Activated CD4-positive, alpha-beta T cell treated with anti-CD3 and anti-CD28 coated beads, Interleukin-2, Interleukin-4, amounts not matched to agents 100 ng/mL and 50 ng/mL, durations not matched to agents 16 hours and 8 hours (primary cell): ENCODE measurements at regions not wholly inside any gene's neighbourhood (a gene's known extent, or its start where the extent isn't known, plus 50 kb on each side); places are given as distances from the start of the nearest gene placed in this dataset.

ENCODE experiments used
- DNase-seq: peaks from one replicate; pipeline ENCODE4 v3.0.0-alpha.2; 2020; ENCODE audit warnings: low spot score

DNA sequence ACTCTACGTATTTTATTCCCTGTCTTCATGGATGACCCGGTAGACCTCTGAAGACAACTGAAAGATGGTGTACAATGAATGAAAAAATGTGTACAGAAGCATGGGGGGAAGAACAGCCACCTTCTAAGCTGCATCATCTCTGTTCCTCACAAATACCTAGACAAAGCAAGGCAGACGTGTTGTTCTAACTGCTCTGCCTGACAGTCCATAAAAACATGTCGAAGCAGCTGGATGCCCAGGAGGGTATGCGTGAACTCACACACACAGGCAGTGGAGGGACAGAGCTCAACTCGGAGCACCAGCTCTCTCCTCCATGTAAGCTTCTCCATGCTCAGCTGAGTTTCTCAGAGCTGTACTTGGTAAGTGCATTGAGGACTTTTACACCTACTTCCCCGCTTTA is 327.4 kb downstream of the CTTN start:
- DNase-seq, result no peak

DNA sequence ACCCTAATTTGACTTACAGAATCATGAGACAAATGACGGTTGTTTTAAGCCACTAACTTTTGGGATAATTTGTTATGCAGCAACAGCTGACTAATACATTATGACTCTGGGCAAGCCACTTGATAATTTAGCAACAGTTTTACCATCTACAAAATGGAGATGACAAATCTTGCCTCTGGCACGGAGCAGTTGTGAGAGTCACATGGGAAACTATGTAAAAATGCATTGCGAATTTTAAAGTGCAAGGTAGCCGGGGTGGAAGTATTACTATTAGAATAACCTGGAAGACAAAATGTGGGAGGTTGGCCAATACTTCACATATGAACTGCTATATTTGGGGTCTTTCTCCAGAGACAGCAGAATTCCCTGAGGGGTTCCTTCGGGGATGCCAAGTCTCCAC is 328.7 kb downstream of the CTTN start:
- DNase-seq, result no peak

DNA sequence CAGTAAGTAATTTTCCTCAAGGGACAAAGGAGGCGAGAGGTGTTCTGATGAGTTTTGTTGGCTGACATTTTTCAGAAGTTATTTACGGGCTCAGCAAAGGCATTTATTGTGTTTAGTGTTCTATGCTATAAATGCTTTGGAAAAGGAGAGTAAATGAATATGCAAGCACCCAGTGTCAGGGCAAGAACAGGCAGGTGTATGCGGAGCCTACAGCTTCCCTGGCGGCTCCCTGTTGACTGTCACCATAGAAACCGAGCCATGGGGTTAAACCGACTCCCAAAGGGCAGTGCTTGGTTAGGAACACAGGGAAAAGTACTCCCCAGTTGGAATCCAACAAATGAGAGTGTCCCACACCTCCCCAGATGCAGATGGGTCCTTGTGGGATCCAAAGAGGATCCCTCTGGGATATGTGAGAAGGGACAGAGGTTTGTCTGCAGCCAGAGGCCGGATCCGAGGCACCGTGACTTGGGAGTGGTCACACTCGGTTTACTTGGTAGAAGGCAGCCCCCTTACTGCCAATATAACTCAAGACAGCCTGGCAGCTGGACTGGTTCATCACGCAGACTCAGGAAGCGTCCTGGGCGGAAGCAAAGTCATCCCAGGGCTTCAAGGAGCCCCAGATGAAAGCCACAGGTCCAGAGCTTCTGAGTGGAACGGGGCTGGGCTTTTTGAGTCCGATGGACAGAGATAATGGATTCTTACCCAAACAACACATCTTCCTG is 329.7 kb downstream of the CTTN start:
- DNase-seq, result no peak

DNA sequence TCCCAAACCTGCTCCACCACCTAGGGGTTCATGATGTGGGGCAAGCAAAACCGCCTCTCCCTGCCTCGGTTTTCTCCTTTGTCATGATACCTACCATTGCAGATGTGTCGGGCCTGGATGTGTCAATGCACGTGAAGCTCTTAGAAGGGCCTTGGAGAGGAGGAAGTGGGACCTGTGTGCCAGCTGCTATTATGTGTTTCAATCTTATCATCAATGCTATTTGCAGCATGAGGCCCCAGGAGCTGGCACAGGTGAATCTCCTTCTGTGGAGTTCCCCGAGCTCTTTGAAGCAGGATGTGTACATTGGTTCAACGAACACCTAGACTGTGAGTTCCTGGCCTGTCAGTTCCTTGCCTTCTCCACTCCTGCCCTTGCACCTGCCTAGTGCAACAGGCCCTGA is 331.6 kb downstream of the CTTN start:
- DNase-seq, result no peak

DNA sequence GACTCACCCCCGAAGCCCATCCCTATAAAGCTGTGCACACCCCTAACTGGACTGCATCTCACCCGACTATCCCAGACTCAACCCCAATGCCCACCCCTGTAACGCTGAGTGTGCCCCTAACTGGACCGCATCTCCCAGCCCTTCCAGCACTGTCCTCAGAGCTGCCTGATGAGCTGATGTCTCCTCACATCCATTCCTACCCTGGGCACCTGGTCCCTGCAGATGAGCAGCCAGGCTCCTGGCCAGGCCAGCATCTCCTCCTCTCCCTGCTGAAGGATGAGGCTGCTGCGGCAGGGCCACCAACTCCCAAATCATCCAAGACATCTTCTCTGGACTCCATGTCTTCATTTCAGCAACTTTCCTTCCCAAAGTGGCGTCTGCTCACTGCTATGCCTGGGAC is 332.1 kb downstream of the CTTN start:
- DNase-seq, result no peak

DNA sequence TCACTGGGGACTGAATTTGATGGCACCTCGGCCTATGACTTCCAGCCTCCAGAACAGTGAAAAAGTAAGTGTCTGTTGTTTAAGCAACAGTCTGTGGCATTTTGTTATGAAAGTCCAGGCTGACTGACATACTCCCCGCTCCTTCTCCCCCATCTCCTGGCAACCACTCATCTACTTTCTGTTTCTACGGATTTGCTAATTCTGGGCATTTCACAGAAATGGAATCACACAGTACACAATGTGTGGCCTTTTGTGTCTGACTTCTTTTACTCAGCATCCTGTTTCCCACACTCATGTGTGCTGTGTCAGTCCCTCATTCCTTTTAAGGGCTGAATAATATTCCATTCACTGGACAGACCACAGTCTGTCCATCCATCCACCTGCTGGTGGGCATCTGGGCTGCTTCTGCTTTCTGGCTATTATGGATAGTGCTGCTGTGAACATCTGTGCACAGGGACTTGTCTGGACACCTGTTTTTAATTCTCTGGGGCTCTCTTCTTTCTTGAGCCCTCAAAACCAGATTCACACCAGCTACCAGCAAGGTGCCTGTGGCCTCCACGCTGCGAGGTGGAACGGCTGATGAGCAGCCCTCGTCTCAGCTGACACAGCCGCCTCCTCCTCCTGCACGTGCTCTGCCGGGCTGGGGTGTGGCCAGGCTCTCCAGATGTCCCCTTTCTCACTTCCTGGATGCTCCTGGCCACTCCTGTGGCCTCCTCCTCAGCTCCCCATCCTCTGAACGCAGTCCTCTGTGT is 333.1 kb downstream of the CTTN start:
- no peak for DNase-seq

DNA sequence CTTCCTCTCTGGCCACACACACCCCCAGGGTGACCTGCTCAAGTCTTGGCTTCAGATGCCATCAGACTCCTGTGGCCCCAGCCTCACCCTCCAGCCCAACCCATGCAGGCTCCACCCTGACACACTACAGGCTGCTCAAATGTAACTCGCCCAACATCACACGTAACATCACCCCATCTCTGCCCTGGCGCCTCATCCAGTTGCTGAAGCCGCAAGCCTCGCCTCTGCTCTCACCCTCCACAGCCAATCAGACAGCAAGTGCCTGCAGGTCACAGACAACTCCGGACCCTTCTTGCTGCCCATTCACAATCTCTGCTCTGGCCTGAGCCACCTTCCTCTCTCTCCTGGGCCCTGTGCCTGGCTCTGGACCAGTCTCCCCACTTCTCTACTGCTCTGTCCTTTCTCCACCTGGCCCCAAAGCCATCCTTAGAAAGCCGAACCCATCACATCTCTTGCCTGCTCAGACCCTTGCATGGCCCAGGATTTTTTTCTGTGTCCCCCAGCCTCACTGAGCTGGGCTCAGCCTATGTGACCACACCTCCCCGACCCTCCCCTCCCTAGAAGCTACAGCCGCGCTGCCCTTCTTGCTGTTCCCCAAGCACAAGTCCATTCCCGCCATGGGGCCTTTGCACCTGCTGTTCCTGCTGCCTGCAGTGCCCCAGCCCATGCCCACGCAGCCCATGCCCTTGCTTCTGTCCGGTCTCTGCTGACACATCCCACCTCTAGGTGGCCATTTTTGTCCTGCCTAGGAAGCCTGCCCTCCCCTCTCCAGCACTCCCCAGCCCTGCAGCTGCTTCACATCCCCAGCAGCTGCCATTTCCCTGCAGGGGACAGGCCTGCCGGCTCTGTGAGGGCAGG is 333.9 kb downstream of the CTTN start:
- DNase-seq, result no peak

DNA sequence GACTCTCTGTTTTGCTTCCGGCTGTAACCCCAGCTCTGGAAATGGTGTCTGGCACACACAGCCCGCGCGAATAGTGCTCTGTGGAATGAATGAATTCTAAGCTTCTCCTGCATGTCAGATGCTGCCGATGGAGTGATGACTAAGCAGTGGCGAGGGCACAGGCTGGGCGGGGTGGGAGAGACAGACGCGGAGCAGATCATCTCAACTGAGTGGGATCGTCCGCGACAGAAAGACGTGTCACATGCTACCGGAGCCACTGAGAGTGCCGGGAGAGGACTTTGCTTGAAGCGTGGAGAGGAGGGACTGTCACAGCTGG is 334.5 kb downstream of the CTTN start:
- no peak for DNase-seq

DNA sequence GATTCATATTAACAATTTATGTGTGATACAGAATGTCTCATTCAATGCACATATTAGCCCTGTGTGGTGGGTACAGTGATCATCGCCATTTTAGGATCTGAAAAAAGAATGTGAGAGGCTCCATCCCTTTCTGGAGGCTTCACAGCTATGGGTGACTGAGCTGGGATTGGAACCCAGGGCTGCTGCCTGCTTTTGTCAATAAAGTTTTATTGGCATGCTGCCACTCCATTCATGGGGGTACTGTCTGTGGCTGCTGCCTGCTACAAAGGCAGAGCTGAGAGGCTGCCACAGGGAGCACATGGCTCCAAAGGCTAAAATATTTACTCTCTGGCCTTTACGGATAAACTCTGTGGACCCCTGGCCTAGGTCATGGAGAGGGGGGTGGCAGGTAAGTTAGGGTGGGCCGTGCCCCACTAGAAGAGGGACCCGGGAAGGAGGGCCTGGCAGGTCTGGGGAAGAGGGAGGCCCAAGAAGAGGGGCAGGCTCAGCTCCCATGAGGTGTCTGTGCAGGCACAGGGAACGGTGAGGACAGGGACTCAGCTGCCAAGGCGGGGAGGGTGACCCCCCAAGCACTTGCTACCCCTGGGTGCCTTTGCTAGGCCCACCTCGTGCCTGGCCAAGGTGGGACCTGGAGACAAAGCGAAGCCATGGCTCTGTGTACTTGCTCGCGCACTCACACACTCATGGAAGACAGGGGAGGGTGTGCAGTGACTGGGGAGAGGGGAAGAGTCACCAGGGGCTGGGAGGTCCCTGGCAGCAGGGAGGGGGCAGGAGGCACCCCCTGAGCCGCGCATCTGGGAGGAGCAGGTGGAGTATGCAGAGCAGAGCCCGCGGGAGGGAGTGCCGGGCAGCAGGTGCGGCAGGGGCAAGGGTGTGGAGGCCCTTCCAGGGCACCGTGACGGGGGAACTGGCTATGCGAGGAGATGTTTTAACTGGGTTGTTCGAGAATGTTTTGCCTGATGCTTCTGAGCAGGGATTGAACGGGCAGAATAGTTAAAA is 335.3 kb downstream of the CTTN start:
- no peak for DNase-seq

DNA sequence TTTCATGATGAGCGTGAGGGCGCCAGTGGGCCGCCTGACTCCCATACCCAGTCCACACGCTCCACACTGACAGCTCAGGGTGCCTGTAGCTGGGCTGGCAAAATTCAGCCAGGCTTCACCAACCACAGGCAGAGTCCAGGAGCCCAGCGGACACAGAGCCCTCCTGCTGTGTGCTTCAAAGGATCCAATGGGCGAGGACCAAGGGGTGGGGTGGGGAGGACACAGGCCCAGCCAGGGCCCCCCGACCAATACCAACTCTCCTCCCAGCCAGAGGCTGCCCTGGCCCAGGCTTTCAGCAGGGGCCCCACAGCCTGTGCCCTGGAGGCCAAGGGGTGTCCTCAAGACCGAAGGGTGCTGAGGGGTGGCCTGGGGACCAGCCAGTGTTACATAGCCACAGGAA is 336.1 kb downstream of the CTTN start:
- no peak for DNase-seq

DNA sequence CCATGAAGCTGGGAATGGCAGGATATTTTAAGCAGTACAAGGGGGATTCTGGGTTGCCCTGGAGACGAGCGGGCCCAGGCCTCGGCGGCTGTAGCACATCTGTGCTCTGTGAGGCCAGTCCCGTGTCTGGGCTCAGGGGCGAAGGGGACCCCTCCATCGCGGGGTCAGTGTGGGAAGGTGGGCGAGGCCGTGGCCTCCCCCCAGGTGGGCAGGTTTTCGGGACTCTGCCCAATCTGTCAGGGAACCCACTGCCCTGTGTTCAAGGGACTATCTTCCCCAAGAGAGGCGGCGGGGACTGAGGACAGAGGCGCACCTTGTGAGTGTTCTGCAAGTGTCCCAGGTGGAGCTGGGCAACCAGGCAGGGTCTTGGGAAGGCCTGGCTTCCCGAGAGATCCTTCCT is 336.6 kb downstream of the CTTN start:
- no peak for DNase-seq

DNA sequence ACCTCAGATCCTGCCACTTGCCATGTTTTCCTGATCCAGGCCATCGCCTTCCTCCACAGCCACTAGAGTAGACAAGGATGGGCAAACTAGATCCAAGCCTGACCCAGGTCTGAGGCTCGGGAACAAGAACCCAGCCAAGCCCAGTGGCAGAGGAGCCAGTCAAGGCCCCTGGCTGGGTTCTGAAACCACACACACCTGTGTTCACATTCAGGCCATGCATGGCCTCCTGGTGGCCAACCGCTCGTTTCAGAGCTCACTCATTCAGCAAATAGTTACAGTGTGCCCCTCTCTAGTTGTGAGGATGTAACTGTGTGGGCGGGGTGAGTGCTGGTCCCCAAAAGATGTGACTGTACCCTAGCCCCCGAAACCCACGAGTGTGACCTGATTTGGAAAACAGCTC is 337.6 kb downstream of the CTTN start:
- no peak for DNase-seq

DNA sequence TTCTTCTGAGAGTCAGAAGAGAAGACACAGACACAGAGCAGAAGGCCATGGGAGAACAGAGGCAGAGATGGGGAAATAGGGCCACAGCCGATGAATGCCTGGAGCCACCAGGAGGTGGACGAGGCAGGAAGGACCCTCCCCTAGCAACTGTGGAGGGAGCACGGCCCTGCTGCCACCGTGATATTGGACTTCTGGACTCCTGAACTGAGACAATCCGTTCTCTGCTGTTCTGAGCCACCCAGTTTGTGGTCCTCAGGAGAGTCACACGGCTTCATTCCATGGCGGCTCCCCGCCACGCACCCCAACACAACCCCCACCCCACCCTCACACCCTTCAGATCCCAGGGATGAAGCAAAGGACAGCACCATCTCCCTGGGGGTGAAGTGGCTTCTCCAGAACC is 338.1 kb downstream of the CTTN start:
- no peak for DNase-seq

DNA sequence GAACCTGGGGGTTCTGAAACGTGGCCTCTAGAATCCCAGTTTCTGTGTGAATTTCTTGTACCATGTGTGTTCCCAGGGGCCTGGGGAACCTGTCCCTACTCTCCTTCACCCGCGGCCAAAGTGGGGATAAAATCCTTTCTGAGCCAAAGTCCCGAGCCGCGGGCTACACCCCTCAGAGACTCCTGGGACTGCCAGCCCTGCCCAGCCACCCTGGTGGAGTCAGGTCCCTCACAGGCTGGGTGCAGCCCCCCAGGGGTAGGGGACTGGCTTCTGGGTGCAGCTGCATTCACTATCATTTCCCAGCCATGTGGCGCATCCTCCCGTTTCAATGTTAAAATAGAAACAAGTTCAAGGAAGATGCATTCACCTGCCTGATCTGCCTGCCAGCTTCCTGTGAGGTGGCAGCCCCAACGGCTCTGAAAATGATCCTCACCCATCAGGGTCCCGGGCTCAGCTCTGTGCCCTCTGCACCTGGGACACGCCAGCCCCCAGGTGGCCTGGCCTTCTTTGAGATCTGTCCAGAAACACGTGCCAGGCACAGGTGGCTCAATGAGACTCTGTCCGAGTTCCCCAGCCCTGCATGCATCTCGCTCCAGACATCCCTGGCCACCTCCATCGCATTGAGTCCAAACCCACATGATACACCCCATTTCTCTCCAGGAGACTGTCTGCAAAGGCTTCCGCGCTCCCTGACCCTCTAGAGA is 338.8 kb downstream of the CTTN start:
- DNase-seq, result no peak

DNA sequence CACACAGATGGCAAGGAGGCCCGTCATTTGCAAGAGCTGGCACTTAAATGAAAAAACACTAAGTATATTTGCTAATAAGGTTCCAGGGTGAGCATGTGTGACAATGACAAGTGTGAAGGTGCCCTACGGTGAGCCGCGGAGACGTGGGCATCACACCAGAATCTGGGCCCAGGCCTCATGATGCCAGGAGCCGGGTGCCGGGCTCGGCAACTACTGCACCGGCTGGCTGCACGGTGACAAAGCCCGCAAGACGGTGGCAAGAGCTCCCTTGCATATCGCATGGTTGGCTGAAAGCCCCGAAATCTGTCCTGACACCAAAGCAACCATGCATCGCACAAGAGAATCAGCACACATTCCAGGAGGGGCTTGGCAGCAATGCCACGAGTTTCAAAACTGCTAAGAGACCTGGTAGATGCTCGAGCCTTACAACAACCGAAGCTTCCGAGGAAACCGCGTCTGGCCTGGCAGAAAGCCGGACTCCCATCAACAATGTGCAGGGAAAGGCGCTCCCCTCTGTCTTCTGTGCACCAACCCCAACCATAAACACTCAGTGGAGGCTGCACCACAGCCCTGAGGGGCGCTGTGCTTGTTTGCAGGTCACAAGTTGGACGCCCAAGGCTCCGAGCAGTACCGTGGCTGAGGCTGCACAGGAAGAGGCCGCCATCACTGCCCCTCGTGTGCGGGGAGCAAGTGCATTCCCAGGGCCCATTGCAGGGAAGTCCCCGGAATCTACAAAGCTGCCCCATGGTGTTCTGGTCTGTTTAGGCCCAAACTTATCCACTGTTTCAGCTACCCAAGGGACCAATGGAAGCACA is 339.7 kb downstream of the CTTN start:
- DNase-seq, result no peak

DNA sequence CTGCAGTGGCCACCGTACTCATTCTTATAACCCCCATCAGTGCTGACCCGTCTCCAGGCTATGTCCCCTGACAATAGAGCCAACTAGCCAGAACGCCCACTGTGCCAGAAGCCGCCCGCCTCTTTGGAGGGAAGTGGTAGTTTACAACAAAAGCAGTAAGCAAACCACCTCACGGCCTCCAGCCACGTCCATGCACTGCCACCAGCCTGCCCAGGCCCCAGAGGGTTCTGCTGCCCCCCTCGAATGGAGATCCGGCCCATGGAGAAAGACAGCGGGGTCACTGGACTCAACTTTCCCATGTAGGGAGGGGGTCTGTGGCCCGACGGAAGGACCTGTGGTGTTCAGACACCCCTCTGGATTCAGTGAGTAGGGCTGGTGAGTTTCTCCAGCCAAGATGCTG is 340.3 kb downstream of the CTTN start:
- no peak for DNase-seq

DNA sequence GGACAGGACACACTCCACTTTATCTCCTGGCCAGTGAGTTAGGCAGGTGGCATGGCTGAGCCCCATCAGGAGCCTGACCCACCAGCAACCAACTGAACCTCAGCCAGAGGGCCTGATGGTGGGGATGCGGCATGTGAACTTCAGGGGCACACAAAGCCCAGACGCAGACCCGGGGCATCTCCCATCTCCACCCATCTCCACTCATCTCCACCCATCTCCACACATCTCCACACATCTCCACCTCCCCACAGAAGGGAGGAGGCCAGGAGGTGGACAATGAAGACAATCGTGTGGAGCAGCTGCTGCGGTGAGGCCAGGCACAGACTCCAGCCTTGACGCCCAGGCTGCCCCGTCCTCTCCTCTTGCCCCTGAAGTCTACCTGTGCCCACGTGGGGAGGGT is 340.8 kb downstream of the CTTN start:
- no peak for DNase-seq

DNA sequence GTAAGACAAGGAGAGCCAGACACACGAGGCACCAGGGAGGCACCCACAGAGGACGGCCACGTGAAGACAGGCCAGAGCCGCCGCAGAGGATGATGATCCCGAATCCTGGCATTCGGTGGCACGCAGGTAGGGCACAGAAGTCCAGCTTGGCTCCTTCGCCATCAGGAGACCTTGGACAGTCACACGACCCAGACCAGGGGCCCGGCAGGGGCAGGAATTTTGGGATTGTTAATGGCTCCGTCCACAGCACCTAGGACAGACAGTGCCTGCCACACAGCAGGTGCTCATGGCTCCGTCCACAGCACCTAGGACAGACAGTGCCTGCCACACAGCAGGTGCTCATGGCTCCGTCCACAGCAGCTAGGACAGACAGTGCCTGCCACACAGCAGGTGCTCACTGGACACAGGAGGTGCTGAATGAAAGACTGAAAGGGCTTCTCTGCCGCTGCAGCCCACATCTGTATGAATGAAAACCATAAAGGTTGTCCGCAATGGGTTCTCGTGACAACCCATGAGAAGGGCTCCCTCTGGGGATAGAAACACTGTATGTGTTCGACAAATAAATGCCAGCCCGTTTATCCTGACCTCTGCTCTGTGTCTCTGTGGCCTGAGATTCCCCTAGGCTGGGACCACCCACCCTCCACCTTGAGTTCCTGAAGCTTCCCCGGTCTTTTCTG is 341.6 kb downstream of the CTTN start:
- DNase-seq, result no peak

DNA sequence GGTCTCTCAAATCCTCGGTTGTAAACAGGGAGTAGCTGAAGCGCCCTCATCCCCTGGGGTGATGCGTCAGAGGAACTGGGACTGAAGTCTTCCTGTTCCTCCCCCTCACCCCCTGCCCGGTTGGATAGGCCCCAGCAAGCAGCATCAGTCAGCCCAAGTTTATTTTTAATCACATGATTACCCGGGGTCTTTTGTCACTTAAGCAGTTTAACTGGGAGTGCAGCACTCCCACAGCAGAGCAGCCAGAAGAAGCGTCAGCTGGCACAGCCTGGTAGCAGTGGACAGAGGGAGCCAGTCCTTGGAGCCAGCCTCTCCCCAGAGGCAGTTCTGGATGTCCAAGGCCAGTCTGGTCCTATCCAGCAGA is 342.1 kb downstream of the CTTN start:
- DNase-seq, result no peak

DNA sequence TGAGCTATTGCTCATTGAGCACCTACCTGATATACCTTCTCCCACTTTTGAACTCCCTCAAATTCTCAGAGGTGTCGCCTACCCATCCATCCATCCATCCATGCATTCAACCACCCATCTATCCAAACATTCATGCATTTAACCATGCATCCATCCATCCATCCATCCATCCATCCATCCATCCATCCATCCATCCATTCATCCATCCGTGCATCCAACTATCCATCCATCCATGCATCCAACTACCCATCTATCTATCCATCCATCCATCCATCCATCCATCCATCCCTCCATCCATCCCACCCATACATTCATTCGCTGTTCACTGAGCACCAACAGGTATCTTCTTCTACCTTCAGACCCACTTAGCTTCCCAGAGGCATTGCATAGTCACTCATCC is 342.8 kb downstream of the CTTN start:
- DNase-seq, result no peak
